HEK293T (cell line): ENCODE measurements at regions not wholly inside any gene's neighbourhood (a gene's known extent, or its start where the extent isn't known, plus 50 kb on each side); places are given as distances from the start of the nearest gene placed in this dataset.

Experiments used
- BHLHE40 ChIP-seq: fragments of 450-650 bp; IDR thresholded peaks from 2 replicates; pipeline ENCODE4 v1.6.1; 2016; ENCODE audit warnings: mild to moderate bottlenecking, moderate library complexity, borderline replicate concordance
- CTBP1 ChIP-seq: fragments of 450-650 bp; IDR thresholded peaks from 2 replicates; pipeline ENCODE4 v1.6.1; 2016; ENCODE audit warnings: borderline replicate concordance
- ELF4 ChIP-seq: fragments of 450-650 bp; IDR thresholded peaks from 2 replicates; pipeline ENCODE4 v1.6.1; 2017; ENCODE audit warnings: antibody characterized with exemption
- FOXA1 ChIP-seq: fragments of 450-650 bp; IDR thresholded peaks from 2 replicates; pipeline ENCODE4 v1.6.1; 2016; ENCODE audit warnings: mild to moderate bottlenecking
- FOXK2 ChIP-seq: fragments of 450-650 bp; IDR thresholded peaks from 2 replicates; pipeline ENCODE4 v1.6.1; 2016; ENCODE audit warnings: mild to moderate bottlenecking
- FOXM1 ChIP-seq: fragments of 450-650 bp; IDR thresholded peaks from 2 replicates; pipeline ENCODE4 v1.6.1; 2017; ENCODE audit warnings: mild to moderate bottlenecking, borderline replicate concordance
- HDGF ChIP-seq: fragments of 450-650 bp; IDR thresholded peaks from 2 replicates; pipeline ENCODE4 v1.6.1; 2017; ENCODE audit warnings: antibody characterized with exemption, borderline replicate concordance
- L3MBTL2 ChIP-seq: fragments of 450-650 bp; conservative IDR thresholded peaks from 2 replicates; pipeline ENCODE4 v1.6.1; 2016; ENCODE audit warnings: mild to moderate bottlenecking
- LEF1 ChIP-seq: fragments of 450-650 bp; IDR thresholded peaks from 2 replicates; pipeline ENCODE4 v1.6.1; 2017; ENCODE audit warnings: mild to moderate bottlenecking, borderline replicate concordance
- NFRKB ChIP-seq: fragments of 450-650 bp; IDR thresholded peaks from 2 replicates; pipeline ENCODE4 v1.6.1; 2016; ENCODE audit warnings: mild to moderate bottlenecking, moderate library complexity
- SP1 ChIP-seq: fragments of 450-650 bp; IDR thresholded peaks from 2 replicates; pipeline ENCODE4 v1.6.1; 2017
- SUZ12 ChIP-seq: fragments of 450-650 bp; IDR thresholded peaks from 2 replicates; pipeline ENCODE4 v1.6.1; 2016; ENCODE audit warnings: mild to moderate bottlenecking
- TARDBP ChIP-seq: fragments of 450-650 bp; IDR thresholded peaks from 2 replicates; pipeline ENCODE4 v1.6.1; 2016
- ZNF384 ChIP-seq: fragments of 450-650 bp; IDR thresholded peaks from 2 replicates; pipeline ENCODE4 v1.6.1; 2016

DNA sequence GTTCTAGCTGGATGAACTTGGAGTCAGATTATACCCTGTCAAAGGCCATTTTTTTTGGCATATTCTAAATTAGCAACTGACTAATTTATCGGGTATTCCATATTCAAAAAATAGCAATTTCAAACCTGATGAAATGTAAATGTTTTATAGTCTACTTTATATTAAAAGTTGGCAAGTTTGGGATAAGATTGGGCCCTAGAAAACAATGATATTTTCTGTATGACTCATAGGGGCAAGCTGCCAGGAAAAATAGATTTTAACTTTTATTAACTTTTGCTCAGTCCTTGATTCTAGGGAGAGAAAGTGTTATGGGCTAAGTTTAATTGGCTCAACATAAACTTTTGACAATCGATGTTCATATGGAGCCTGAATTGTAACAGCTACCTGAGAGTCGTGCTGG is 576.9 kb upstream of the B3GALT2 start:
- TF ChIP-seq BHLHE40 (no peak), HDGF (no peak), ELF4 (no peak), FOXM1 (no peak), FOXA1 (no peak), SUZ12 (no peak), CTBP1 (no peak), FOXK2 (no peak), SP1 (no peak), TARDBP (no peak), ZNF384 (no peak), NFRKB (no peak), LEF1 (no peak), L3MBTL2 (no peak)
